Loucy (cell line): ENCODE measurements at regions not wholly inside any gene's neighbourhood (a gene's known extent, or its start where the extent isn't known, plus 50 kb on each side); places are given as distances from the start of the nearest gene placed in this dataset.

Source experiments
- H2AFZ ChIP-seq: fragments of 200-600 bp; sonication (generic); 2 replicates; pipeline ENCODE4 v1.6.0; 2016; ENCODE audit warnings: antibody characterized with exemption, mild to moderate bottlenecking, low read length, moderate library complexity
- H3F3A ChIP-seq: fragments of 200-600 bp; 2 replicates; pipeline ENCODE4 v1.6.0; 2016; ENCODE audit warnings: antibody characterized with exemption, low read depth, mild to moderate bottlenecking
- H3K27me3 ChIP-seq: fragments of 200-600 bp; sonication (generic); 2 replicates; pipeline ENCODE4 v1.6.1; 2014; ENCODE audit warnings: low read length, mild to moderate bottlenecking; ENCODE audit not compliant: insufficient read depth, poor library complexity, severe bottlenecking
- H3K36me3 ChIP-seq: fragments of 200-600 bp; sonication (generic); 2 replicates; pipeline ENCODE4 v1.6.1; 2016; ENCODE audit warnings: low read length; ENCODE audit not compliant: insufficient read depth
- H3K4me1 ChIP-seq: fragments of 200-600 bp; sonication (generic); 2 replicates; pipeline ENCODE4 v1.5.1; 2014; ENCODE audit warnings: low read length, mild to moderate bottlenecking; ENCODE audit not compliant: insufficient read depth, poor library complexity, severe bottlenecking
- H3K4me2 ChIP-seq: fragments of 200-600 bp; sonication (generic); 2 replicates; pipeline ENCODE4 v1.6.0; 2014; ENCODE audit warnings: antibody characterized with exemption, low read length, low read depth, mild to moderate bottlenecking; ENCODE audit not compliant: poor library complexity, severe bottlenecking
- H3K4me3 ChIP-seq: fragments of 200-600 bp; sonication (generic); 2 replicates; pipeline ENCODE4 v1.5.1; 2014; ENCODE audit warnings: low read length, mild to moderate bottlenecking, mixed read lengths; ENCODE audit not compliant: poor library complexity, severe bottlenecking
- H3K79me2 ChIP-seq: fragments of 200-600 bp; sonication (generic); 2 replicates; pipeline ENCODE4 v1.6.1; 2014; ENCODE audit warnings: low read length; ENCODE audit not compliant: insufficient read depth
- H3K9ac ChIP-seq: fragments of 200-600 bp; sonication (generic); 2 replicates; pipeline ENCODE4 v1.6.0; 2014; ENCODE audit warnings: mild to moderate bottlenecking, low read depth, low read length, moderate library complexity; ENCODE audit not compliant: poor library complexity, severe bottlenecking
- H3K9me2 ChIP-seq: fragments of 200-600 bp; sonication (generic); replicated peaks from 2 replicates; pipeline ENCODE4 v1.6.1; 2016; ENCODE audit warnings: low read depth, low read length, mixed read lengths
- H3K9me3 ChIP-seq: fragments of 200-600 bp; sonication (generic); 2 replicates; pipeline ENCODE4 v1.6.1; 2014; ENCODE audit warnings: mild to moderate bottlenecking, antibody characterized with exemption, low read length, low read depth; ENCODE audit not compliant: insufficient read depth
- H4K20me1 ChIP-seq: fragments of 200-600 bp; sonication (generic); 2 replicates; pipeline ENCODE4 v1.6.0; 2014; ENCODE audit warnings: antibody characterized with exemption, low read length, mild to moderate bottlenecking; ENCODE audit not compliant: insufficient read depth, poor library complexity, severe bottlenecking
- EZH2phosphoT487 ChIP-seq: fragments of 200-600 bp; IDR thresholded peaks from 2 replicates; pipeline ENCODE4 v1.6.1; 2018; ENCODE audit warnings: antibody characterized with exemption, mild to moderate bottlenecking, moderate library complexity, borderline replicate concordance
- TF ChIP-seq, protein P1 (sequence below): fragments of 200-600 bp; sonication (generic); conservative IDR thresholded peaks from 2 replicates; pipeline ENCODE4 v1.5.1; 2014; ENCODE audit warnings: mild to moderate bottlenecking, antibody characterized with exemption, low read length

DNA sequence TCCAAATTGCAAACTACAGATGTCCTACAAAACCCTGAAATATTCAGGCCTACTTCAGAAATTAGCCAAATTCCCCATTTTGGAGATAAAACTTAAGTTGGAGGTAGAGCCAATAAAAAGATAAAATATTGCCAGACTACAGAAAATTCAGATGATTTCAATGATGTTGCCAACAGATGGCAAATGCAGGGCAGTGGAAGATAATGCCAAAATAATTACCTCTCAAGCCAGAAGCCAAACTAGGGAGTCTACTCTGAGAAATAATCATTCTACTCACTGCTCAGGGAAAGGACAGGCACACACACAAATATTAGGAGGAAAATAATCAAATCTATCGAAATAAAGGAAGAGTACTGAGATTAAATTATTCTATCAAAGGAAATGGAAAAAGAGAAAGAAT, 347.5 kb upstream of the CCNG1 start:
- Histone ChIP-seq H3K9me3 (no peaks in the 10 kb centered on the region), H3K4me2 (no peak overlapping the region), H4K20me1 (no peaks in the 10 kb centered on the region), H3K9ac (no peak overlapping the region), H3F3A (no peaks in the 10 kb centered on the region), H3K36me3 (no peaks in the 10 kb centered on the region), H2AFZ (no peak overlapping the region), H3K4me3 (no peak overlapping the region), H3K4me1 (no peaks in the 10 kb centered on the region), H3K79me2 (no peaks in the 10 kb centered on the region), H3K9me2 (no peaks in the 10 kb centered on the region), H3K27me3 (no peaks in the 10 kb centered on the region)
- no peak for TF ChIP-seq EZH2phosphoT487
- TF ChIP-seq, protein P1, sequence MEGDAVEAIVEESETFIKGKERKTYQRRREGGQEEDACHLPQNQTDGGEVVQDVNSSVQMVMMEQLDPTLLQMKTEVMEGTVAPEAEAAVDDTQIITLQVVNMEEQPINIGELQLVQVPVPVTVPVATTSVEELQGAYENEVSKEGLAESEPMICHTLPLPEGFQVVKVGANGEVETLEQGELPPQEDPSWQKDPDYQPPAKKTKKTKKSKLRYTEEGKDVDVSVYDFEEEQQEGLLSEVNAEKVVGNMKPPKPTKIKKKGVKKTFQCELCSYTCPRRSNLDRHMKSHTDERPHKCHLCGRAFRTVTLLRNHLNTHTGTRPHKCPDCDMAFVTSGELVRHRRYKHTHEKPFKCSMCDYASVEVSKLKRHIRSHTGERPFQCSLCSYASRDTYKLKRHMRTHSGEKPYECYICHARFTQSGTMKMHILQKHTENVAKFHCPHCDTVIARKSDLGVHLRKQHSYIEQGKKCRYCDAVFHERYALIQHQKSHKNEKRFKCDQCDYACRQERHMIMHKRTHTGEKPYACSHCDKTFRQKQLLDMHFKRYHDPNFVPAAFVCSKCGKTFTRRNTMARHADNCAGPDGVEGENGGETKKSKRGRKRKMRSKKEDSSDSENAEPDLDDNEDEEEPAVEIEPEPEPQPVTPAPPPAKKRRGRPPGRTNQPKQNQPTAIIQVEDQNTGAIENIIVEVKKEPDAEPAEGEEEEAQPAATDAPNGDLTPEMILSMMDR = no peak

DNA sequence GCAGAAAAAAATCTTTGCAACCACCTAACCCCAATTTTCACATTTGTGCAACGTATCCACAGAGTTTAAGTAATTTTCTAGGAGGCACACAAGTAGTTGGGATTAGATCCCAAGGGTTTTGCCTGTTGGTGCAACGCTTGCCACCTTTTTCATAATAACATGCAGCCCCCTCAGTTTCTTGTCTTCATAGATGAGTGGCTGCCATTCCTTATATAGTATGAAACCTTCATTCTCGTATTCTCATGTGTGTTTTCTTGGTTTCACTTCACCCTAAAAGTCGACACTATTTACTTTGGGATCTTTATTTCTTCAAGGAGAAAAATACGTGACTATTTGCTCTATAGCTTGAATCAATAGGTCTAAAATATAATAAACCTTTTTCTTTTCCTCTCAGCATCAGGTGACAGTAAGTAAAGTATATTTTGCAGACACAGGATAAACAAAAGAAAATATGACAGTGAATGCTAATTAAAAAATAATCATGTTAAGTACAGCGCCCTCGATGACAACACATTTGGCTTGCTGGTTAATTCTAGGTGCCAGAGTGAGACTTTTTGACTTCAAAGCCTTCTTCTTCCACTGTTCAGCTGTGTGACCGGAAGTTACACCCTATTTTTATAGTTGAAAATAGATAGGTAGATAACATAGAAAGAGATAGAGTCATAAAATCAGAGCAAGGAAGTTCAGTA, 342.8 kb upstream of the CCNG1 start:
- H3K4me3 ChIP-seq = no peak overlapping the region
- H3K79me2 ChIP-seq = no peaks in the 10 kb centered on the region
- no peaks in the 10 kb centered on the region for H3K9me2 ChIP-seq
- H3K9me3 ChIP-seq = no peaks in the 10 kb centered on the region
- H2AFZ ChIP-seq = no peak overlapping the region
- H3K4me1 ChIP-seq = no peaks in the 10 kb centered on the region
- no peaks in the 10 kb centered on the region for H4K20me1 ChIP-seq
- no peak overlapping the region for H3K4me2 ChIP-seq
- no peak overlapping the region for H3K9ac ChIP-seq
- TF ChIP-seq EZH2phosphoT487 = no peak
- TF ChIP-seq, protein P1 = no peak
- no peaks in the 10 kb centered on the region for H3F3A ChIP-seq
- no peaks in the 10 kb centered on the region for H3K36me3 ChIP-seq
- no peaks in the 10 kb centered on the region for H3K27me3 ChIP-seq

DNA sequence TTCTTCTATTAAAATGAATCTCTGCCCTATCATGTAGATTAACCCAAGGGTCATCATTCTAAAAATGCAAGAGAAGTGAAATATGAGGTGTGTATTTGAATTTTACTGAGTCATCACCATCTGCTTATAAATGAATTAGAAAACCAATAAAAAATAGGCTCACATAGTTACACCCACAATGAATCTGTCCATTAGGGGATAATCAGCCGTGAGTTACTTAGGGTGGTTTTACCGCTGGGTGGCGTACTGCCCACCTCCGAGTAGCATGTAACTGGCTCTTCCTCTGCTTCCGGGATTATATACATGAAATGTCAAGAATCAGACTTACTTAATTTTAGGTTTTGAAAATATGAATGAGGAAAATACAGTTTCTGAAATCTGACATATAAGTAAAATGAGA, 332.9 kb upstream of the CCNG1 start:
- H3K36me3 ChIP-seq = no peaks in the 10 kb centered on the region
- H3K4me2 ChIP-seq = no peak overlapping the region
- no peaks in the 10 kb centered on the region for H3K4me1 ChIP-seq
- H3K9me2 ChIP-seq = no peaks in the 10 kb centered on the region
- H2AFZ ChIP-seq = no peak overlapping the region
- no peak overlapping the region for H3K4me3 ChIP-seq
- no peak overlapping the region for H3K9ac ChIP-seq
- TF ChIP-seq, protein P1 = no peak
- TF ChIP-seq EZH2phosphoT487 = no peak
- no peaks in the 10 kb centered on the region for H4K20me1 ChIP-seq
- no peaks in the 10 kb centered on the region for H3K79me2 ChIP-seq
- H3K27me3 ChIP-seq = no peaks in the 10 kb centered on the region
- no peaks in the 10 kb centered on the region for H3K9me3 ChIP-seq
- H3F3A ChIP-seq = no peaks in the 10 kb centered on the region
